ENCODE measurements at regions not wholly inside any gene's neighbourhood (a gene's known extent, or its start where the extent isn't known, plus 50 kb on each side); places are given as distances from the start of the nearest gene placed in this dataset.

GRCh38 chr4:179112441-179113170 is 1670.4 kb upstream of the AGA start (continued):
- TF ChIP-seq ZNF407 (CRISPR knock-in tag; IDR thresholded peaks at IDR 0.05; ENCODE audit: not compliant biosample characterization): no peak
- TF ChIP-seq EZH2 (conservative IDR thresholded peaks at IDR 0.05; ENCODE audit: low read depth, low read length): no peak

- Histone ChIP-seq H3K79me2 (ENCODE audit: insufficient read depth, low read length) (no peaks in the 10 kb centered on the region), H3K9ac (ENCODE audit: insufficient read depth, low read depth, low read length) (no peak overlapping the region), H2AFZ (ENCODE audit: low read length) (no peak overlapping the region), H3K36me3 (replicated peaks in 1 of 2; ENCODE audit: control insufficient read depth in 1 of 2, insufficient read depth in 2 of 2, low read length in 2 of 2) (no peaks in the 10 kb centered on the region), H3K4me3 (replicated peaks in 1 of 3; ENCODE audit: insufficient read depth in 1 of 3, low read depth in 2 of 3, low read length in 3 of 3) (no peak overlapping the region), H3K9me3 (ENCODE audit: low read length) (peaks cover 67% of the 10 kb centered on the region), H3K4me2 (ENCODE audit: low read depth, low read length) (no peak overlapping the region), H4K20me1 (ENCODE audit: insufficient read depth, low read length) (no peaks in the 10 kb centered on the region), H3K4me1 (ENCODE audit: insufficient read depth, low read length) (no peaks in the 10 kb centered on the region), H3K27ac (ENCODE audit: extremely low read length, insufficient read depth, low read length) (no peak overlapping the region), H3K27me3 (ENCODE audit: control insufficient read depth in 1 of 2, insufficient read depth in 2 of 2, low read length in 2 of 2) (no peaks in the 10 kb centered on the region)
- CTCF ChIA-PET (ENCODE audit: low intra/inter-chr PET ratio, low total read pairs): no interaction called here
- ATAC-seq (no peak), FAIRE-seq (no peak), DNase-seq (ENCODE audit: low spot score) (no peak)
- POLR2A ChIA-PET: no interaction called here
- TF ChIP-seq ZSCAN31 (CRISPR knock-in tag; IDR thresholded peaks at IDR 0.05; ENCODE audit: low read depth) (no peak), ZNF552 (CRISPR knock-in tag; IDR thresholded peaks at IDR 0.05; ENCODE audit: borderline replicate concordance) (no peak), NFRKB (IDR thresholded peaks at IDR 0.05) (no peak), CCAR2 (optimal IDR thresholded peaks at IDR 0.05; ENCODE audit: low read depth, low read length) (no peak), HCFC1 (IDR thresholded peaks at IDR 0.05; ENCODE audit: low read depth, low read length) (no peak), ZNF790 (CRISPR knock-in tag; IDR thresholded peaks at IDR 0.05; ENCODE audit: borderline replicate concordance) (no peak), DDIT3 (CRISPR knock-in tag; IDR thresholded peaks at IDR 0.05) (no peak), NCOA5 (CRISPR knock-in tag; IDR thresholded peaks at IDR 0.05) (no peak), EEA1 (CRISPR knock-in tag; IDR thresholded peaks at IDR 0.05; ENCODE audit: borderline replicate concordance) (no peak), MZF1 (CRISPR knock-in tag; IDR thresholded peaks at IDR 0.05; ENCODE audit: borderline replicate concordance) (no peak), SMAD9 (CRISPR knock-in tag; IDR thresholded peaks at IDR 0.05) (no peak), NBN (conservative IDR thresholded peaks at IDR 0.05) (no peak), ZNF138 (CRISPR knock-in tag; IDR thresholded peaks at IDR 0.05; ENCODE audit: low read depth) (no peak)
- no TSS peak for BruUV-seq (replicated peaks)
- in situ Hi-C loops (cut with HindIII; ENCODE audit: extremely low pct_ligation_motif_present, low pct_unique_long_range_greater_than_20kb) (no loop called here), intact Hi-C loops (cut with micrococcal nuclease; ENCODE audit: unreplicated experiment) (no loop called here)
- WGBS (ENCODE audit: low lambda C conversion rate): 3% methylated on average over 1 of the region's 1 CpG
Measured at GRCh38 chr4:179114615-179115014, 1672.4 kb upstream of the AGA start.

Measured in HepG2 (cell line).